GM12873 (cell line): ENCODE measurements at regions not wholly inside any gene's neighbourhood (a gene's known extent, or its start where the extent isn't known, plus 50 kb on each side); places are given as distances from the start of the nearest gene placed in this dataset.

Source experiments
- TF ChIP-seq, protein P1 (sequence below): IDR thresholded peaks from 2 replicates; pipeline ENCODE4 v1.5.1; 2012; ENCODE audit warnings: low read depth, mild to moderate bottlenecking, moderate library complexity, low read length, control low read depth; ENCODE audit not compliant: insufficient read depth; ENCODE audit errors: missing control alignments

DNA sequence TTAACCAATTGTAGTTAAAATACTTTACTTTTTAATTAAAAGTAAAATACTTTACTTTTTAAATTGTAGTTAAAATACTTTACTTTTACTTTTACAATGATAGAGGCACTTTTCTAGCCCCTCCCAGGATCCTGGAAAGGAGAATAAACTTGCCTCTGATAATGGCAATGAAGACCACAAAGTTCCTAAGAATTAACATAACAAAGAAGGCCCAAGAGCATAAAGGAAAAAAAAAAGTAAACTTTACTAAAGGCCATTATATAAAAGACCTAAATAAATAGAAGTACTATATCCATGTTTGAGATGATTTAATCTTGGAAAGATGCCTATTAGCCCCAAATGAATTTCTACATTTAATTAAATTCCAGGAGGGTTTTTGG is 129.1 kb upstream of the THY1 start:
- TF ChIP-seq, protein P1, sequence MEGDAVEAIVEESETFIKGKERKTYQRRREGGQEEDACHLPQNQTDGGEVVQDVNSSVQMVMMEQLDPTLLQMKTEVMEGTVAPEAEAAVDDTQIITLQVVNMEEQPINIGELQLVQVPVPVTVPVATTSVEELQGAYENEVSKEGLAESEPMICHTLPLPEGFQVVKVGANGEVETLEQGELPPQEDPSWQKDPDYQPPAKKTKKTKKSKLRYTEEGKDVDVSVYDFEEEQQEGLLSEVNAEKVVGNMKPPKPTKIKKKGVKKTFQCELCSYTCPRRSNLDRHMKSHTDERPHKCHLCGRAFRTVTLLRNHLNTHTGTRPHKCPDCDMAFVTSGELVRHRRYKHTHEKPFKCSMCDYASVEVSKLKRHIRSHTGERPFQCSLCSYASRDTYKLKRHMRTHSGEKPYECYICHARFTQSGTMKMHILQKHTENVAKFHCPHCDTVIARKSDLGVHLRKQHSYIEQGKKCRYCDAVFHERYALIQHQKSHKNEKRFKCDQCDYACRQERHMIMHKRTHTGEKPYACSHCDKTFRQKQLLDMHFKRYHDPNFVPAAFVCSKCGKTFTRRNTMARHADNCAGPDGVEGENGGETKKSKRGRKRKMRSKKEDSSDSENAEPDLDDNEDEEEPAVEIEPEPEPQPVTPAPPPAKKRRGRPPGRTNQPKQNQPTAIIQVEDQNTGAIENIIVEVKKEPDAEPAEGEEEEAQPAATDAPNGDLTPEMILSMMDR = no peak

DNA sequence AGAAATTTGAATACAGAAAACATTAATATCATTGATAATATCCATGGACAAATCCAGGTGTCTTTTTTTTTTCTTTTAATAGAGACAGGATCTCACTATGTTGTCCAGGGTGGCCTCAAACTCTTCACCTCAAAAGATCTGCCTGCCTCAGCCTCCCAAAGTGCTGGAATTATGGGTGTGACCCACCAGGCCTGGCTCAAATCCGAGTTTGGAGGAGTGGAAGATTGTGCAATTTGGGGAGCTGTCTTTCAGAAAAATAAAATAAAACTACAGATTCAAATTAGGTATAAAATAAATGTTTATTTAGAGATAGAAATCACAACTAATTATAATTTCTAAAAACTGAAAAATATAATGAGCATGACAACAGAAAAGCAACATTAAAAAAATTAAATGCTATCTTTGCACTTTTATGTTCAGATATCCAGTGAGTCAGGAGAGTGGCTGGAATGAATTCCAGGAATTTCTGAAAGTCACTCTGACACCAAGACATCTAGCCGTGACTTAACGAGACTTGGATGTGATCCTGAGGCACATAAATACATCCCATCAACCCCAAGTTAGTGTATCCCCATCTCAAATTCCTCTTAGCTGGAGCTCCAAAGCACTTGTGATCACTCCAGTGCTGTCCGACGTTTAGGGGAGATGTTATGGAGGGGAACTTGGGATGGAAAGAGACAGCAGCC is 128.6 kb upstream of the THY1 start:
- TF ChIP-seq, protein P1 = no peak

DNA sequence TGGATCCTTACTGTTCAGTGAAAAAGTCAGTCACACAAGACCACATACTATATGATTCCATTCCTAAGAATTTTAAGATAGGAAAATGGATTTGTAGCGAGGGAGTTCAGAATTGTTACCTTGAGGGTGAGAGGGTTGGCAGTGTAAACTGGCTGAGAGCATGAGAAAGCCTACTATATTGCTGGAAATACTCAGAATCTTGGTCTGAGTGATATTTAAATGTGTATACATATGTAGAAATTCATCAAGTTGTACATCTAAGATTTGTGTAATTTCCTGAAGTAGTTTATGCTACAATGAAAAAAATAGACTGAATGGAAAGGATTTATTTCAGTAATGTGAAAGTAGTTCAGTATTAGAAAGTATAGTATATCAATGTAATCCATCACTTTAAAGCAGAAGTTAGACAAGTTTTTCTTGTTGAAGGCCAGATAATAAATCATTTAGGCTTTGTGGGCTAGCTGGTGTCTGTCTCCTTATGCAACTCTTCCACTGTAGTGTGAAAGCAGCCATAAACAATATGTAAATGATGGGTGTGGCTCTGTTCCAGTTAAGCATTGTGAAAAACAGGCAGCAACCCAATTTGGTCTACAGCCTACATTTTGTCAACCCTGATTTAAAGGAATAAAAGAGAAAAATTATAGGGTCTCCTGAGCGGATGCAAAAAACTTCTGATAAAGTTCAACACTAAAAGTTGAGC is 127.2 kb upstream of the THY1 start:
- TF ChIP-seq, protein P1 = no peak

DNA sequence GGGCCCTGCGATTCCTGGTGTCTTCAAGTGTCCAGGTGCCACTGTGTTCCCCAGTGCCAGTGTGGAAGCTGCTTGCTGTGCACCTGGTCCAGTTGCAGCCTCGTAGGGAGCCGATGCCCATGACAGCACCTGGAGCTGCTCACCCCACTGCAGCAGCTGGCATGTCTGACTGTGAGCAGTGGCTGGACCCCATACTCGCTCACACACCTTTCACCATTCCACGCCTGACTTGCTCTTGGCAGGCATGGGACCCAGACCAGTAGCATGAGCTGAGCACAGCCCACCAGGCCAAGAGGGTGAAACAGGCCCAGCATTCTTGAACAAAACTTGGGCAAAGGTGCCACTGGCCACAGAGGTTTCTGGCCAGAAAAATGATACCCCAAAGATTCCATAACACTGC is 124.5 kb upstream of the THY1 start:
- TF ChIP-seq, protein P1 = no peak

DNA sequence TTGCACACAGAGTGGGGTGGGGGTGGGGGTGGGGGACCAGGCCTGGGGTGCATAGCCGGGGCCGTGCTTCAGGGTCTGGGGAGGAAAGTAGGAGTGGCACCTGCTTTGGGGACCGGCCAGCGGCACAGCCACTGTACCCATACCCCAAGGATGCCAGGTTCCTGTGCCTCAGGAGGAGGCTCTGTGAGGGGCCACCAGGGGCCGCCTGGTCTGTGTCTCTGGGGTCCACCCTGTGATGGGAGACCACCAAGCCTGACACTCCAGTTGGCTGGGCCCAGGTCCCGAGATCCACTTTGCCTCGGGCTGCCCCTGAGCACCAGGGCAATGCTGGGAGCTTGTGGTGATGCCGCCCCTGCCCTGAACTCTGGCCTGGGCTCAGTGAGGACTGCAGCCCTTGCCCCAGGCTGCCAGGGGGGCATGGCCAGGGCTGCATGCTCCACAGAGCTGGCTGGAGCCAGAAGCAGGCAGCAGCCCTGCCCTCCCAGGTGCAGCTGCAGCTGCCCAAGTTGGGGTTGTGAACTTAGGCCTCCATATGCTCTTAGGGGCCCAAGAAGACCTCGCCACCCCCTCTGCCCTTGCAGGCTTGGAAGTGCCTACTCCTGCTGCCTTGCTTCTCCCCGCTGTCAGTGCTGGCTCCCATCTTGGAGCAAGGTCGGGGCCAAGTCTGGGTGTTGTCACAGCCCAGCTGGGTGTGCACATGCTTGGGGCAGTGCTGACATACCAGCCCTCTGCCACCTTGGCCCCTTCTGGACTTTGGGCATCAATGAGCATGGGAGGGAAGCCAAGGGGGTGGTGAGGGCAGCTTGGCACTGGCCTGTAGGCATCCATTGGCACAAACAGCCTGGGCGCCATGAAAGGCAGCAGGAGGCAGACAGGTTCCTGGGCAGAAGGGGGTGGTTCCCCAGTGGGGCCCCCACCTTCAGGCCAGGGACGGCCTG is 123.3 kb upstream of the THY1 start:
- TF ChIP-seq, protein P1 = no peak

DNA sequence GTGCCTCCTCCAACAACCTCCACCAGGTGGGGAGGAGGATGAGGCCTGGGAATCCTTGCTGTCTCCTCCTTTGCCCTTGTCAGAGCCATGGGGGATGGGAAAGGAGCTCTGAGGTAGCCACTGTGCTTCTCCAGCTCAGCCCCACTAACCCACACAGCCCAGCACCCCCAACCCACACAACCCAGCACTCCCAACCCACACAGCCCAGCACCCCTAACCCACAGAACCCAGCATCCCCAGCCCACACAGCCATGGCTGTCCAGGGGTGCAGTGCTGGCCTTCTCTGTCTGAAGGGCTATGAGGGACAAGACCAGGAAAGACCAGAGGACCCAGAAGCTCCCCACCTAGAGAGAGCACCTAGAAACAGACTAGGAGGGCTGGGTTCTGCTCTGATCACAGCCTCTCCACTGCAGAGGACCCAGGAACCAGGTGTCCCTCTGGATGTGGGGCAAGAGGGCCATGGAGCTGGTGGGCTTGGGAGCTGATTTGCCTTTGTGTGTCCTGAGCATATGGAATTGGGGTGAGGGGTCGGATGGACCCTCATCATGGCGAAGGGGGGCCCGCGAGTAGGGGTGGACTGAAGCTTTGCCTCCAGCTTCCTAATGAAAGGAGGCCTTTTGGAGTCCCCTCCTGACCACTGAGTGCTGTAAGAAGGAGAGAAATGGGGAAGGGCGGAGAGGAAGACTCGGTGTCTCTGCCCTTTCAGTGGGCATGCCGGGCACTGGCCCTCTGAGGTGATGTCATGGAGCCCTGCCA is 117.6 kb upstream of the THY1 start:
- TF ChIP-seq, protein P1 = no peak
